ENCODE measurements at regions not wholly inside any gene's neighbourhood (a gene's known extent, or its start where the extent isn't known, plus 50 kb on each side); places are given as distances from the start of the nearest gene placed in this dataset.

GRCh38 chr2:191610756-191611155 lies 67.2 kb upstream of the NABP1 start:
- DNase-seq (ENCODE audit: low spot score): no peak

DNA sequence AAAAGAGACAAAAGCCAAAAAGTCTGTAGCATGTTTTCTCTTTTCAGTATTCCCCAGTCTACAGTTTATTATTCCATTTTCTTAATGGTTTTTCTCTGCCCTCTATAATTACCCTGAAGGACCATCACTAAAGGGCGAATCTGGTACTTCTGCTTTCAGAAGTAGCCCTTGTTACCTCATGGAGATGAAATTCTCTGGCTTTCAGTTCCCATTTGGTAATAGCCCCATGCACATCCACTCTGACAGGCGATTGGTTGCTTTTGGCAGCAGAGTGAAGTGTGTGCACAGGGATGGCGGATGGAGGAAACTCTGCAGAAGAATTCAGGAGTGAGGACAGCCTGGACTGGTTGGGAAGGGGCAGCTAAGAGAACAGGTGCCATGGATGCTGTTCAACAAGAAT lies 66.3 kb upstream of the NABP1 start:
- peak; percentile 67 for DNase-seq (ENCODE audit: low spot score)

- DNase-seq (ENCODE audit: low spot score): no peak
These were observed 65.4 kb upstream of the NABP1 start for GRCh38 chr2:191612496-191612895.

DNA sequence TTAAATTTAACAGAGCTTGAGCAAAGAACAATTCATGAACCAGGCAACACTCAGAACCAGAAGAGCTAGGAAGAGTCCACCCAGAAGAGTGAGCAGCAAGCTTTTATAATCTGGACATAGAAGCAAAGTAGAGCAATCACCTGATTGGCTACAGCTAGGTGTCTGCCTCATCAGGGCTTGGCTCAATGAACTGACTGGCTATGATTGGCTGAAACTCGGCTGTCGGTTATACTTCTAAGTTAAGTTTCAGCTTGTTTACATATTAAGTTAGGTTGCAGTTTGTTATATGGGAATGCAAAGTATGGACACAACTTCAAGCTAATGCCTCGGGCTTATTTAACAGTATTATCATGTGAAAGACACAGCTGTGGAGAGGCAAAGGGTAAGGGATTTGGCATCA lies 63.2 kb upstream of the NABP1 start:
- DNase-seq (ENCODE audit: low spot score): no peak

- no peak for DNase-seq (ENCODE audit: low spot score)
These were observed 62.3 kb upstream of the NABP1 start for GRCh38 chr2:191615596-191615995.

DNA sequence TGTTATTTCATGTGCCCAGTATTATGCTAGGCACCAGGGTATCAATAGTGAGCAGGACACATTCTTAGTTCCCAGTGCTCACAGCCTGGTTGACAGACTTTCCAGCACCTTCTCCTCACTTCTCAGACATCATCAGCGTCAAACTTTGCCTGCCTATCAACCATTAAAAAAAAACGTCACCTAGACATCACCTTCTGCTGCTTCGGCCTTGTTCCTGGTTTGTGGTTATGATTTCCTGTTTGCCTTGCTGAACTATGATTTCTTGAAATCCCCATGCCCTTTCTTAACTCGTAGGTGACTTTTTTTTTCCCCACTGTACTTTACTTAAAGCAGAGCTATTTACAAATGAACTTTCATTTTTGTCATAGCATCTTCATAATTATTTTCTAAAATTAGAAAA lies 60.4 kb upstream of the NABP1 start:
- no peak for DNase-seq (ENCODE audit: low spot score)

DNA sequence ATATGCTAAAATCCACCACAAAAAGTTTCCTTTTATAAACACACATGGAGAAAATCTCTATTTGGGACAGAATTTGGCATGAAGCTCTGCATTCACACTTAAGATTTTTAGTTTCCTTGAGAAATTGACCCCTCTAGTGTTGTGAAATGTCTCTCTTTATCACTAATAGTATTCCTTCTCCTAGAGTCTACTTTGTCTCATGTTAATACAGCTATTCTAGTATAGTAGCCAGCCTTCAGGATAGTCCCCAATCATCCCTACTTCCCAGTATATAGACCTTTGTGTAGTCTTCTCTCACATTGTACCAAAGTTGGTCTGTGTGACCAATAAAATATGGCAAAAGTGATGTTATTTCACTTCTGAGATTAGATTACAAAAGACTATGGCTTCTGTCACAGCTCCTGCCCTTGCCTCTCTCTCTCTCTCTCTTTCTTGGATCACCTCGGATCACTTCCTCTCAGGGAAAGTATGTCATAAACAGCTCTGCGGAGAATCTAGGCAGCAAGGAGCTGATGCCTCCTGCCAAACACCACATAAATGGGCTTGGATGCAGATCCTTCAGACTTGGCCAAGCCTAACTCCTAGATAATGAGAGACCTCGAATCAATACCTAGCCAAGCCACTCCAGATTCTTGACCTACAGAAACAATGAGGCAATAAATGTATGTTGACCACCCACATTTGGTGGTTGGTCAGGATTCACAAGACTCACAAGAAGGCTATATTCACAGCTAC lies 59.7 kb upstream of the NABP1 start:
- no peak for DNase-seq (ENCODE audit: low spot score)

DNA sequence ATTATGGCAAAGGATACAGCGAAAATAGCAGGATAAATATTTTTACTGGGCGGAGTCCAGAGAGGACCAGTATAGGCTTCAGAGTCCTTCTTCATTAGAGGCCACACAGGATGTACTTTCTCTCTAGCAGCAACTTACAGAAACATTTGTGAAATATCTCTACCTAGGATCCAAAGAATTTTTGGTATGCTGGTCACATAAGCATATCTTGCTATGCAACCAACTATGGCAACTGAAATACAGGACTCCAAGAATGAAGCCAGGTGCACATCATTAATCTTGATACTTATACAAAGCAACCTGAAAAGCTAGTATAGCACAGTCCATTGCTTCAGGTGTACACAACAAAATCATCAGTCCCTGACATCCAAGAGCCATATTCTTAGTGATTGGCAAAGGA lies 59.1 kb upstream of the NABP1 start:
- DNase-seq (ENCODE audit: low spot score): no peak

DNA sequence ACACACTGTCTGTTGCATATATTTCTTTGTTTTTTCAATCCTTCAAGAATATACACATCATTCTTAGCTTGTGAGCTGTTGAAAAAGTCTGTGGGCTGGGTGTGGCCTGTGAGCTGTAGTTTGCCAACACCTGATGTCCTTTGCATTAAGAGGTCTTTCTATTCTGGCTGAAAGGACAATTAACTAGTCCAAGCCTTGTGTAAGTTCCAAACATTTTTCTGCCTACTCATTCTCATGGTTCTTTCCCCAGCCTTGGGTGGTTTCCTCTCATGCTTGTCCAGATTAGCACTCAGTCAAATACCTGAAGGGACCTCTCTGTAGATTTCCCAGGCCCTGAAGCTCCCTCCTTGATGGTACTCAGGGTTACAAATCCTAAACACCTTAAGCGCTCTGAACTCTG lies 57.8 kb upstream of the NABP1 start:
- DNase-seq (ENCODE audit: low spot score): no peak

DNA sequence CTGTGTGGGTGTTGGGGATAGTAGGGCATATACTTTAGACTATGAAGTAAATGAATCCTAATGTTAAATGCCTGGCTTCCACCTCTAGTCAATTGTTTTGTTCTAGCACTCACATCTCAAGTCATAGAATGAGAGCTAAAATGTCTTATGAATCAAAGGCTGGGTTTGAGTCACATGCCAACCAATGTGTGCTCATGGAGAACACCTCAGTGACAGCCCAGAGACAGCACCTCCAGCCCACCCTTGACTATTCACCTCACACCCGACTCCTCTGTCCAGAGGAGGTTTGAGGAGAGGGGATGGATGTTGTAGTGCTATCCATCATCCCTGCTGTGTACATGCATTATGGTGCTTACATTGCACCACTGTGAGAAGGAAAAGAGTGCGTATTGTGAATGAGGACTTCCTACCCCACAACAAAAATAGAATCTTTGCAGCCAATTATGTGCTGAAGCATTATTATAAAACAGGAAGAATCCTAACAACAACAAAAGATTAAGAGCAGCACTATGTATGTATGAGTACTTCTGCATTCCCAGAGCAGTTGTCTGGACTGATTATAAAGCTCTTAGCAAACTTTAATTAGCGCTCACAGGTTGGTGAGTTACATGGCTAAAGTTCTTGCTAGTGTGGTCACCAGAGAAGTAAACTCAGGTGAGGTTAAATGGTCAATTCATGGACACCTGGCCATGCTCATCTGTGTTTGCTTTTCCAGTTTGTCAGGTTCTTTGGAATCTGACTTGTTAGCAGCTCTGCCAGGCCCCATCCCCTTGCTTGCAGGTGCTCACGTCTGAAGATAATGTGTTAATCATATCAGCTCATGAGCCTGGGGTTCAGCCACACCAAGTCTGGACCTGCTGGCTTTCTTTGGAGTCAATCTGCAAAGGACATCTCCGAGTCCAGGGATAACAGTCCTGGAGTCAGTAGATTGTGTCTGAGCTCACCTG lies 55.3 kb upstream of the NABP1 start:
- no peak for DNase-seq (ENCODE audit: low spot score)

- DNase-seq (ENCODE audit: low spot score): no peak
These were observed 52.9 kb upstream of the NABP1 start for GRCh38 chr2:191625016-191625415.

DNA sequence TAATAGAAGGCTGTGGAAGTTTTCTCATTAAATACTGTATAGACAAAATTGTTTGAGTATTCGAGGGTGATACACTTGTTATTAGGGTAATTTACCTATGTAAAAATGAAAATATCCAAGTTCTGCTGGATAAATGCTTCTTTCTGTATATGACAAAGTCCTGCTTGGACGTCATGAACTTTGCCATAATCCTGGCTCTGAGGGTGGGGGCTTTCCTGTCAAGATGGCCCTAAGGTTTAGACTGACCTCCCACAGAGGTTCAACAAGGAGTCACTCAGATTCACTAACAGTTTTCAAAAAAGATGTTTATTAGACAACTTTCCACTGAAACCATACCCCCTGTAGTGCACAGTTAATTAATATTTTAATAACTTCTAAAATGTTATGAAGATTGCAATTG lies 52.5 kb upstream of the NABP1 start:
- no peak for DNase-seq (ENCODE audit: low spot score)

GRCh38 chr2:191626497-191627151 lies 51.3 kb upstream of the NABP1 start:
- DNase-seq (ENCODE audit: low spot score): peak; percentile 29

DNA sequence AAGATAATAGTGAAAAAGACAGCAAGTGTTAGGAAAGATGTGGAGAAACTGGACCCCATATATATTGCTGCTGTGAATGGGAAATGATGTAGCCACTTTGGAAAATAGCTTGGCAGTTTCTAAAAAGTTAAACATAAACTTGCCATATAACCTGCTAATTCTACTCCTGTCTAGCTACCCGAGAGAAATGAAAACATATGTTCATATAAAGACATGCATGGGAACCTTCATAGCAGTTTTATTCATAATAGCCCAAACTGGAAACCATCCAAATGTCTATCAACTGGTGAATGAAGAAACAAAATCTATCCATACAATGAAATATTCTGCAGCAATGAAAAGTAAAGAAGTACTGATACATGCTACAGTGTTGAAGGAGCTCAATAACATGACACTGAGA lies 50.4 kb upstream of the NABP1 start:
- DNase-seq (ENCODE audit: low spot score): no peak
